ENCODE measurements at regions not wholly inside any gene's neighbourhood (a gene's known extent, or its start where the extent isn't known, plus 50 kb on each side); places are given as distances from the start of the nearest gene placed in this dataset.

DNA sequence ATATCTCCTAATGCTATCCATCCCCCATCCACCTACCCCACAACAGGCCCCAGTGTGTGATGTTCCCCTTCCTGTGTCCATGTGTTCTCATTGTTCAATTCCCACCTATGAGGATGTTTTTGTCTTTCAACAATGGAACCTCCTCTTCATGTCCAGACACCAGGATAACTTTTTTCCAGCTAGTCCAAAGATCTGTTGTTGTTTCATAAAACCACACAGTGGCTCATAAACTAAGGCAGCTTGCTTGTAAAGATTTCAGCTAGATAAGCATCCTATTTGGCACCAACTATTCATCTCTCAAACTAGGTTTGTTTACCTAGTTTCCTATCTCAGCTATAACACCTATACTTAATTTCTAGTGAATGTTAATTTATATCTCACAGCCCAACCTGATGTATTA, 937.7 kb downstream of the TRIB2 start:
- Histone ChIP-seq H3K4me3 (ENCODE audit: low read length) (no peak overlapping the region), H4K20me1 (ENCODE audit: control insufficient read depth, insufficient read depth, low read depth, low read length) (no peaks in the 10 kb centered on the region), H3K4me1 (ENCODE audit: control insufficient read depth, low read length) (no peaks in the 10 kb centered on the region), H3K27me3 (ENCODE audit: control insufficient read depth, low read length) (no peaks in the 10 kb centered on the region), H3F3A (ENCODE audit: control insufficient read depth, insufficient read depth) (no peaks in the 10 kb centered on the region), H3K36me3 (ENCODE audit: control insufficient read depth, low read length) (no peaks in the 10 kb centered on the region), H3K9me3 (ENCODE audit: control insufficient read depth, insufficient read depth, low read length) (peaks cover 8% of the 10 kb centered on the region; the same call in 1 of the 2 replicates), H3K79me2 (ENCODE audit: control insufficient read depth, low read length) (no peaks in the 10 kb centered on the region), H3K9me2 (replicated peaks; ENCODE audit: control insufficient read depth, low read length) (no peaks in the 10 kb centered on the region), H3K4me2 (ENCODE audit: low read length) (no peak overlapping the region), H3K27ac (ENCODE audit: low read depth, low read length) (no peak overlapping the region)
- TF ChIP-seq CTCF (IDR thresholded peaks at IDR 0.05; ENCODE audit: low read depth, low read length, poor library complexity, severe bottlenecking) (no peak), EZH2phosphoT487 (IDR thresholded peaks at IDR 0.05; ENCODE audit: borderline replicate concordance, low read length) (no peak)

DNA sequence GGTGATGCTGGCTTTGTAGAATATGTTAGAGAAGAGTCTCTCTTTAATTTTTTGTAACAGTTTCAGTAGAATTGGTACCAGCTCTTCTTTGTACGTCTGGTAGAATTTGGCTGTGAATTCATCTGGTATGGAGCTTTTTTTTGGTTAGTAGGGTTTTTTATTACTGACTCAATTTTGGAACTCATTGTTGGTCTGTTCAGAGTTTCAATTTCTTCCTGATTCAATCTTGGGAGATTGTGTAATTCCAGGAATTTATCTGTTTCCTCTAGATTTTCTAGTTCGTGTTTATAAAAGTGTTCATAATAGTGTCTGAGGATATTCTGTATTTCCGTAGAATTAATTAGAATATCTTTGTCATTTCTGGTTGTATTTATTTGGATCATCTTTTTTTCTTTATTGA, 943.5 kb downstream of the TRIB2 start:
- Histone ChIP-seq H3K36me3 (ENCODE audit: control insufficient read depth, low read length) (no peaks in the 10 kb centered on the region), H3K4me2 (ENCODE audit: low read length) (no peak overlapping the region), H3K27ac (ENCODE audit: low read depth, low read length) (no peak overlapping the region), H3K4me3 (ENCODE audit: low read length) (no peak overlapping the region), H3K9me2 (replicated peaks; ENCODE audit: control insufficient read depth, low read length) (no peaks in the 10 kb centered on the region), H3K27me3 (ENCODE audit: control insufficient read depth, low read length) (no peaks in the 10 kb centered on the region), H3K9me3 (ENCODE audit: control insufficient read depth, insufficient read depth, low read length) (no peaks in the 10 kb centered on the region), H3K79me2 (ENCODE audit: control insufficient read depth, low read length) (no peaks in the 10 kb centered on the region), H3K4me1 (ENCODE audit: control insufficient read depth, low read length) (no peaks in the 10 kb centered on the region), H3F3A (ENCODE audit: control insufficient read depth, insufficient read depth) (no peaks in the 10 kb centered on the region), H4K20me1 (ENCODE audit: control insufficient read depth, insufficient read depth, low read depth, low read length) (no peaks in the 10 kb centered on the region)
- no peak for TF ChIP-seq CTCF (IDR thresholded peaks at IDR 0.05; ENCODE audit: low read depth, low read length, poor library complexity, severe bottlenecking)
- TF ChIP-seq EZH2phosphoT487 (IDR thresholded peaks at IDR 0.05; ENCODE audit: borderline replicate concordance, low read length) = no peak

DNA sequence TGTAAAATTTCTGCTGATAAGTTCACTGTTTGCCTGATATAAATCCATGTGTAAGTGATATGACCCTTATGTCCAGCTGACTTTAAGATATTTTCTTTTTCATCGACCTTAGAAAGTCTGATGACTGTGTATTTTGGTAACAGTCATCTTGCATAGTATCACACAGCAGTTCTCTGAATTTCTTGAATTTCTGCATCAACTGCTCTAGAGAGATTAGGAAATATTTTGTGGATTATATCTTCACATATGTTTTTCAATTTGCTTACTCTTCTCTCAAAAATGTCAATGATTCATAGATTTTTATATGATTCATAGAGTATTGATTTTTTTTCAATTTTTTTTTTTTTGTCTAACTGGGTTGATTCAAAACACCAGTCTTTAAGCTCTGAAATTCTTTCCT, 945.3 kb downstream of the TRIB2 start:
- H4K20me1 ChIP-seq (ENCODE audit: control insufficient read depth, insufficient read depth, low read depth, low read length) = no peaks in the 10 kb centered on the region
- no peak for TF ChIP-seq CTCF (IDR thresholded peaks at IDR 0.05; ENCODE audit: low read depth, low read length, poor library complexity, severe bottlenecking)
- no peak for TF ChIP-seq EZH2phosphoT487 (IDR thresholded peaks at IDR 0.05; ENCODE audit: borderline replicate concordance, low read length)
- H3K36me3 ChIP-seq (ENCODE audit: control insufficient read depth, low read length) = no peaks in the 10 kb centered on the region
- H3K27ac ChIP-seq (ENCODE audit: low read depth, low read length) = no peak overlapping the region
- no peak overlapping the region for H3K4me2 ChIP-seq (ENCODE audit: low read length)
- H3K4me3 ChIP-seq (ENCODE audit: low read length) = no peak overlapping the region
- no peaks in the 10 kb centered on the region for H3K79me2 ChIP-seq (ENCODE audit: control insufficient read depth, low read length)
- no peaks in the 10 kb centered on the region for H3K4me1 ChIP-seq (ENCODE audit: control insufficient read depth, low read length)
- no peaks in the 10 kb centered on the region for H3K27me3 ChIP-seq (ENCODE audit: control insufficient read depth, low read length)
- no peaks in the 10 kb centered on the region for H3K9me3 ChIP-seq (ENCODE audit: control insufficient read depth, insufficient read depth, low read length)
- H3K9me2 ChIP-seq (replicated peaks; ENCODE audit: control insufficient read depth, low read length) = no peaks in the 10 kb centered on the region
- H3F3A ChIP-seq (ENCODE audit: control insufficient read depth, insufficient read depth) = no peaks in the 10 kb centered on the region

Data from DOHH2 (cell line).